ENCODE measurements at regions not wholly inside any gene's neighbourhood (a gene's known extent, or its start where the extent isn't known, plus 50 kb on each side); places are given as distances from the start of the nearest gene placed in this dataset.

DNA sequence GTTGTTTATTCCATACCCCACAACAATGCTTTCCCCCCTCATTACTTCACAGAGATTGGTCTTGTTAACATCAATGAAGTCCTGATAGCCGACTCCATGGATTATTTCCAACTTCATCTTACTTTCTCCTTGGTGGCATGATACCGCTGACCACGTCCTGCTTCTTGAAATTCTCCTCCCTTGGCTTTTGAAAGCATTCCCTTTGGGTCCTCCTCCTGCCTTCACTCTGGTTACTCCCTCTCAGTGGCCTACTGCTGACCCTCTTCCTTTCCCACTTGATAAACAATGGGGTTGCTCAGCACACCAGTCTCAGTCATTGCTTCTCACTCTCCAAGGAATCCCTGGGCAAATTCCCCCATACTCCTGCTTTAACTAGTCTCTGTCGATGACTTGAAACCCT is 283.9 kb downstream of the SEC61B start:
- TF ChIP-seq, protein P1, sequence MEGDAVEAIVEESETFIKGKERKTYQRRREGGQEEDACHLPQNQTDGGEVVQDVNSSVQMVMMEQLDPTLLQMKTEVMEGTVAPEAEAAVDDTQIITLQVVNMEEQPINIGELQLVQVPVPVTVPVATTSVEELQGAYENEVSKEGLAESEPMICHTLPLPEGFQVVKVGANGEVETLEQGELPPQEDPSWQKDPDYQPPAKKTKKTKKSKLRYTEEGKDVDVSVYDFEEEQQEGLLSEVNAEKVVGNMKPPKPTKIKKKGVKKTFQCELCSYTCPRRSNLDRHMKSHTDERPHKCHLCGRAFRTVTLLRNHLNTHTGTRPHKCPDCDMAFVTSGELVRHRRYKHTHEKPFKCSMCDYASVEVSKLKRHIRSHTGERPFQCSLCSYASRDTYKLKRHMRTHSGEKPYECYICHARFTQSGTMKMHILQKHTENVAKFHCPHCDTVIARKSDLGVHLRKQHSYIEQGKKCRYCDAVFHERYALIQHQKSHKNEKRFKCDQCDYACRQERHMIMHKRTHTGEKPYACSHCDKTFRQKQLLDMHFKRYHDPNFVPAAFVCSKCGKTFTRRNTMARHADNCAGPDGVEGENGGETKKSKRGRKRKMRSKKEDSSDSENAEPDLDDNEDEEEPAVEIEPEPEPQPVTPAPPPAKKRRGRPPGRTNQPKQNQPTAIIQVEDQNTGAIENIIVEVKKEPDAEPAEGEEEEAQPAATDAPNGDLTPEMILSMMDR (IDR thresholded peaks at IDR 0.05), result no peak
- TF ChIP-seq POLR2A (IDR thresholded peaks at IDR 0.05; ENCODE audit: low read length), result no peak
- TF ChIP-seq RCOR1 (IDR thresholded peaks at IDR 0.05; ENCODE audit: low read depth, low read length), result no peak
- TF ChIP-seq, protein P2, sequence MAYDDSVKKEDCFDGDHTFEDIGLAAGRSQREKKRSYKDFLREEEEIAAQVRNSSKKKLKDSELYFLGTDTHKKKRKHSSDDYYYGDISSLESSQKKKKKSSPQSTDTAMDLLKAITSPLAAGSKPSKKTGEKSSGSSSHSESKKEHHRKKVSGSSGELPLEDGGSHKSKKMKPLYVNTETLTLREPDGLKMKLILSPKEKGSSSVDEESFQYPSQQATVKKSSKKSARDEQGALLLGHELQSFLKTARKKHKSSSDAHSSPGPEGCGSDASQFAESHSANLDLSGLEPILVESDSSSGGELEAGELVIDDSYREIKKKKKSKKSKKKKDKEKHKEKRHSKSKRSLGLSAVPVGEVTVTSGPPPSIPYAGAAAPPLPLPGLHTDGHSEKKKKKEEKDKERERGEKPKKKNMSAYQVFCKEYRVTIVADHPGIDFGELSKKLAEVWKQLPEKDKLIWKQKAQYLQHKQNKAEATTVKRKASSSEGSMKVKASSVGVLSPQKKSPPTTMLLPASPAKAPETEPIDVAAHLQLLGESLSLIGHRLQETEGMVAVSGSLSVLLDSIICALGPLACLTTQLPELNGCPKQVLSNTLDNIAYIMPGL (CRISPR knock-in tag; IDR thresholded peaks at IDR 0.05; ENCODE audit: borderline replicate concordance), result no peak
